ENCODE measurements at regions not wholly inside any gene's neighbourhood (a gene's known extent, or its start where the extent isn't known, plus 50 kb on each side); places are given as distances from the start of the nearest gene placed in this dataset.

DNA sequence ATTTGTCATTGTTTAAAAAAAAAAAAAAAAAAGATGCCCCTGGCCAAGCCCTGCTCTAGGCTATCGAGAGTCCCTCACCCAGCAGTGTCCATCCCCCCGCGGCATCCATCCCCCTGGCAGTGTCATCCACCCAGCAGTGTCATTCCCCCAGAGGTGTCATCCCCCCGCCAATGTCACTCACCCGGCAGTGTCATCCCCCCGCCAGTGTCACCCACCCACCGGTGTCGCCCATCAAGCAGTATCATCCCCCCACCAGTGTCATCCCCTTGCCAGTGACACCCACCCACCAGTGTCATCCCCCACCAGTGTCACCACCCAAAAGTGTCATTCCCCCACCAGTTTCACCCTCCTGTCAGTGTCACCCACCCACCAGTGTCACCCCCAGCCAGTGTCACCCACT, 99.3 kb upstream of the PRR20G start:
- no peaks in the 10 kb centered on the region for H3K4me1 ChIP-seq
- peaks cover 0 to 52% of the 10 kb centered on the region in 2 donors for H3K27me3 ChIP-seq
- TF ChIP-seq, protein P1, sequence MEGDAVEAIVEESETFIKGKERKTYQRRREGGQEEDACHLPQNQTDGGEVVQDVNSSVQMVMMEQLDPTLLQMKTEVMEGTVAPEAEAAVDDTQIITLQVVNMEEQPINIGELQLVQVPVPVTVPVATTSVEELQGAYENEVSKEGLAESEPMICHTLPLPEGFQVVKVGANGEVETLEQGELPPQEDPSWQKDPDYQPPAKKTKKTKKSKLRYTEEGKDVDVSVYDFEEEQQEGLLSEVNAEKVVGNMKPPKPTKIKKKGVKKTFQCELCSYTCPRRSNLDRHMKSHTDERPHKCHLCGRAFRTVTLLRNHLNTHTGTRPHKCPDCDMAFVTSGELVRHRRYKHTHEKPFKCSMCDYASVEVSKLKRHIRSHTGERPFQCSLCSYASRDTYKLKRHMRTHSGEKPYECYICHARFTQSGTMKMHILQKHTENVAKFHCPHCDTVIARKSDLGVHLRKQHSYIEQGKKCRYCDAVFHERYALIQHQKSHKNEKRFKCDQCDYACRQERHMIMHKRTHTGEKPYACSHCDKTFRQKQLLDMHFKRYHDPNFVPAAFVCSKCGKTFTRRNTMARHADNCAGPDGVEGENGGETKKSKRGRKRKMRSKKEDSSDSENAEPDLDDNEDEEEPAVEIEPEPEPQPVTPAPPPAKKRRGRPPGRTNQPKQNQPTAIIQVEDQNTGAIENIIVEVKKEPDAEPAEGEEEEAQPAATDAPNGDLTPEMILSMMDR (IDR thresholded peaks at IDR 0.05), result no peak

DNA sequence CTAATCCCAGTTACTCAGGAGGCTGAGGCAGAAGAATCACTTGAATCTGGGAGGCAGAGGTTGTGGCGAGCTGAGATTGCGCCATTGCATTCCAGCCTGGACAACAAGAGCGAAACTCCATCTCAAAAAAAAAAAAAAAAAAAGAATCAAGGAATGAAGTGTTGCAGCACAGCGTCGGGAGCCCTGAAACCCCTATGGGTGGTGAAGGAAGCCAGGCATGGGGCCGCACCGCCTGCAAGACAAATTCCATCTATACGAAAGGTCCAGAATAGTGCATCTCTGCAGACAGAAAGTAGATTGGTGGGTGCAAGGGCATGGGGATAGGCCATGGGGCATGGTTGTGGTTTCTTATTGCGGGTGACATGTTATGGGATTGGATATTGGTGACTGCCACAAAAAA, 98.6 kb upstream of the PRR20G start:
- H3K27me3 ChIP-seq, result peaks cover 0 to 46% of the 10 kb centered on the region in 2 donors
- no peak overlapping the region for H3K4me3 ChIP-seq
- DNase-seq, result peak in 1 of 2 donors; percentile 7
- TF ChIP-seq, protein P1 (IDR thresholded peaks at IDR 0.05), result no peak
- no peaks in the 10 kb centered on the region for H3K4me1 ChIP-seq
- H3K9me3 ChIP-seq, result peaks cover 0 to 5% (median 0%) of the 10 kb centered on the region in 3 donors
- intact Hi-C loops (cut with DNase I; ENCODE audit: low total_unique reads), result no loop called here
- no peak overlapping the region for H3K27ac ChIP-seq
- H3K36me3 ChIP-seq, result no peaks in the 10 kb centered on the region

More for the DNA sequence above, 99.3 kb upstream of the PRR20G start:
- intact Hi-C loops (cut with DNase I; ENCODE audit: low total_unique reads), result no loop called here
- no peak overlapping the region for H3K4me3 ChIP-seq
- H3K27ac ChIP-seq, result no peak overlapping the region
- H3K36me3 ChIP-seq, result no peaks in the 10 kb centered on the region
- peak in 1 of 2 donors; percentile 31 for DNase-seq
- H3K9me3 ChIP-seq, result no peaks in the 10 kb centered on the region

DNA sequence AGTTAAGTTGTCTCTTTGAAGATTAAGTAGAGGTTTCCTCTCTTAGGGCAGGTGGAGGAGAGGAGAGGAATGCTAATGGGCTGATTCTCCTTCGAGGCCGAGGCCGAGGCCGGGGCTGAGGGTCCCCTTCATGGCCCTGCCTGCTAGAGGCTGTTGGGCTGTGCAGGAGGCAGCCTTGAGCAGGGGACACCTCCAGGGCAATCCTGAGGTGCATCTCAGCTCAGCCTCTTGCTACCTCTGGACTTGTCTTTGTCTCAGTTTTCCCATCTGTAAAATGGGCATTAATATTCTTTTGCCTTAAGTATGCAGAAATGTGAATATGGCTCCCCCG, 97.7 kb upstream of the PRR20G start:
- TF ChIP-seq, protein P1 (IDR thresholded peaks at IDR 0.05), result no peak
- H3K27me3 ChIP-seq, result peaks cover 0 to 36% of the 10 kb centered on the region in 2 donors
- no peaks in the 10 kb centered on the region for H3K36me3 ChIP-seq
- peaks cover 0 to 13% (median 0%) of the 10 kb centered on the region in 3 donors for H3K9me3 ChIP-seq
- intact Hi-C loops (cut with DNase I; ENCODE audit: low total_unique reads), result no loop called here
- H3K4me1 ChIP-seq, result no peaks in the 10 kb centered on the region
- H3K4me3 ChIP-seq, result no peak overlapping the region
- DNase-seq, result peak in 1 of 2 donors; percentile 9
- no peak overlapping the region for H3K27ac ChIP-seq

DNA sequence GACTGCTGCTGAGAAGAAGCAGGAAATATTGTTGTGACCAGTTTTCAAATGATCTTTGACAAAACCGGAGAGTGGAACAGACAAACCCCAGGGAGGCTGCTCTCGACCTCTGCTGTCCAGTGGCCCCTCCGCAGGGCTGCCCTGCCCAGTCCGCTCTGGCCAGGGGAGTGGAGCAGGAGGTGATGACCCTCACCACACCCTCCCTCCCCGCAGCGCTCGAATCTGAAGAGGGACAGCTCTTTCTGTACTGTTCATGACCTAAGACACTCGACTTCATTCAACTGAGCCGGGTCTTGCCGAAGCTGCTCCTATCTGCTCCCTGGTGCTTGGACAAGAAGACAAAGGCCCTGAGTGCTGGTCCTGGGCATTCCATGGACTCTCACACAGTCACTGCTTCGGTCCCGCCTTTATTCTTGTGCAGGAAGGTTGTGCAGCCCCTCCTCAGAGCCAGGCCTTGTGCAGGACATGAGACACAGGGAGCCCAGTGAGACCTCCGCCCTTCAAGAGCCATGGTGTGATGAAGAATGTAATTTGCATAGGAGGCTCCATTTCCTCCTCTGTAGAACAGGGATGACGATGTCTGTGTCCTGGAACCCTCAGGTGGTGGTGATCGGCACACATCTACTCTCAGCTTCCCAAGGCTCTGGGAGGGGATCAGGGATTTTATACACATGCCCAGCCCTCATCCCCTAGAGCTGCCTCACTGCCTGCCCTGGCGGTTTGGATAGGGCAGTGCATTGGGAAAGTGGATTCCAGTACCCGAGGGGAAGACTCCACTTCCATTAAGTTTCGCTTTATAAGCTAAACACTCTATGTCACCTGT, 97.1 kb upstream of the PRR20G start:
- Histone ChIP-seq H3K36me3 (no peaks in the 10 kb centered on the region), H3K27ac (no peak overlapping the region), H3K9me3 (peaks cover 0 to 13% (median 0%) of the 10 kb centered on the region in 3 donors), H3K4me1 (no peaks in the 10 kb centered on the region), H3K4me3 (no peak overlapping the region), H3K27me3 (peaks cover 0 to 30% of the 10 kb centered on the region in 2 donors)
- TF ChIP-seq, protein P1 (IDR thresholded peaks at IDR 0.05), result no peak
- DNase-seq, result peak in 1 of 2 donors; percentile 51
- intact Hi-C loops (cut with DNase I; ENCODE audit: low total_unique reads), result no loop called here

- intact Hi-C loops (cut with DNase I; ENCODE audit: low total_unique reads), result no loop called here
Observed at GRCh38 chr3:127383656-127384179, 95.9 kb upstream of the PRR20G start.

More at GRCh38 chr3:127383656-127384179, 95.9 kb upstream of the PRR20G start:
- DNase-seq, result peak in 1 of 2 donors; percentile 12
- H3K4me1 ChIP-seq, result no peaks in the 10 kb centered on the region
- TF ChIP-seq, protein P1 (IDR thresholded peaks at IDR 0.05), result no peak
- H3K9me3 ChIP-seq, result peaks cover 0 to 13% (median 0%) of the 10 kb centered on the region in 3 donors
- no peak overlapping the region for H3K27ac ChIP-seq
- no peaks in the 10 kb centered on the region for H3K36me3 ChIP-seq
- H3K27me3 ChIP-seq, result peaks cover 0 to 23% of the 10 kb centered on the region in 2 donors
- H3K4me3 ChIP-seq, result no peak overlapping the region
